Cardiac septum (tissue), 1 donor: ENCODE measurements at regions not wholly inside any gene's neighbourhood (a gene's known extent, or its start where the extent isn't known, plus 50 kb on each side); places are given as distances from the start of the nearest gene placed in this dataset.

Experiments
- DNase-seq: peaks from one replicate; pipeline ENCODE4 v3.0.0-alpha.2; 2020; ENCODE audit warnings: low spot score
- intact Hi-C: fragments of 100-400 bp; cut with DNase I; formaldehyde crosslinking; loops from one replicate; pipeline ENCODE4 v1.14.0; 2022
- donor health status: DM: no; HTN: no; CAD: no.

DNA sequence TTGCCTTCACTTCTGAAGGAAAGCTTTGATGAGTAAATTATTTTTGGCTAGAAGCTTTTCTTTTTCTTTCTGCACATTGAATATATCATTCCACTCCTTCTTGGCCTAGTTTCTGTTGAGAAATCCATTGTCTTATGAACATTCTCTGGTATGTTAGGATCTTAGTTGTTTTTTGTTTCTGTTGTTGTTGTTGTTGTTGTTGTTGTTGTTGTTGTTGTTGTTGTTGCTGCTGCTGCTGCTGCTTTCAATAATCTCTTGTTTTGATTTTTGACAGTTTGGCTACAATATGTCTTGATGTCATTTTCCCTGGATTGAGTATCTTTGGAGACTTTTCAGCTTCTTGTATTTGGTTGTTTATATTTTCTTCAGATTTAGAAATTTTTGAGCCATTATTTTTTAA is 836.5 kb upstream of the MAN1A1 start:
- DNase-seq: no peak
- intact Hi-C loops: no loop called here

DNA sequence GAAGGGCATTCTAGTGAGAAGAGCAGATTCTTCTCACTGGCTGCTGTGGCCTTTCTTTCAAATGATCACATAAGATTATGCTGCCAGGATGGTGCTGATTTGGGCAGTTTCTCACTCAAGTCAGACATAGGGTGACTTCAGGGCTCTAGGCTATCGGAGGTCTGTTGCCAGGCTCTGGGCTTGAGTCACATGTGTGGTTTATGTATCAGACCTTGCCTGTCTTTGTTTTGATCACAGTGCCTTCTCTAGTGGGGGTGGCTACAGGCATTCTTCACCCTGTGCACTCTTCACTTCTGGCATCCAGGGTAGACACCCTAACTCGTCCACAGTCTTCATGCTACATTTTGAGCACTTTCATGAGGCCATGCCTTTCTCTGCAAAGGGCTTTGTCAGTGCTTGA is 823.7 kb upstream of the MAN1A1 start:
- no peak for DNase-seq
- intact Hi-C loops: no loop called here

DNA sequence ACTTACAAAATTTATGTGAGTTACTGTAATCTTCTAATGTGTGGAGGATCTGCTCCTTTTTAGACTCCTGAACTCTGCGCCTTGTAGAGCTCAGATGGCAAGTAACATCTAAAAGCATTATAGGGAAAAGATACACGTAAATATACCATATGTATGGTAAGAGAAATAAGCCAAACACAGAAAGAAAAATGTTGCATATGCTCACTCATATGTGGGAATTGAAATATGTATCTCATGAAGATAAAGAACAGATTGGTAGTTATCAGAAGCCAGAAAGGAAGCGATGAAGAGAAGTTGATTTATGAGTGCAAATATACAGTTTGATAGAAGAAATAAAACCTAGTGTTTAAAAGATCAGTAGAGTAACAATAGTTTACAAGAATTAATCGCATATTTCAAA is 815.0 kb upstream of the MAN1A1 start:
- DNase-seq: no peak
- intact Hi-C loops: no loop called here

DNA sequence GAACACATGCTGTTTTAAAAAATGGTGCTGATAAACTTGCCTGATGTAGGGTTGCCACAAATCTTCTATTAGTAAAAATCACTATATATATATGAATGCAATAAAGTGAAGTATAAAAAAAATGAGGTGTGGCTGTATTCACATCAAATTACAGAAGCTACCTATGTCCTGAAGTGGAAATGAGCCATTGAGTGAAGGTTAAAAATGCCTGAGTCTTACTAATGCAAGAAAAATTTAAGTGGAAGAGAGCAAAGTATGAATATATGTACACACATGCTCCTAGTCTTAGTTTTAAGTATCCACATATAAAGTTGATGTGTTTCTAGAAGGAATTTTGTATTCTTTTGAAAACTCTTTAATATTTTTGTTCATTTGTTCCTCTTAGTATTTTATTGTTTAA is 808.3 kb upstream of the MAN1A1 start:
- no peak for DNase-seq
- intact Hi-C loops: no loop called here

DNA sequence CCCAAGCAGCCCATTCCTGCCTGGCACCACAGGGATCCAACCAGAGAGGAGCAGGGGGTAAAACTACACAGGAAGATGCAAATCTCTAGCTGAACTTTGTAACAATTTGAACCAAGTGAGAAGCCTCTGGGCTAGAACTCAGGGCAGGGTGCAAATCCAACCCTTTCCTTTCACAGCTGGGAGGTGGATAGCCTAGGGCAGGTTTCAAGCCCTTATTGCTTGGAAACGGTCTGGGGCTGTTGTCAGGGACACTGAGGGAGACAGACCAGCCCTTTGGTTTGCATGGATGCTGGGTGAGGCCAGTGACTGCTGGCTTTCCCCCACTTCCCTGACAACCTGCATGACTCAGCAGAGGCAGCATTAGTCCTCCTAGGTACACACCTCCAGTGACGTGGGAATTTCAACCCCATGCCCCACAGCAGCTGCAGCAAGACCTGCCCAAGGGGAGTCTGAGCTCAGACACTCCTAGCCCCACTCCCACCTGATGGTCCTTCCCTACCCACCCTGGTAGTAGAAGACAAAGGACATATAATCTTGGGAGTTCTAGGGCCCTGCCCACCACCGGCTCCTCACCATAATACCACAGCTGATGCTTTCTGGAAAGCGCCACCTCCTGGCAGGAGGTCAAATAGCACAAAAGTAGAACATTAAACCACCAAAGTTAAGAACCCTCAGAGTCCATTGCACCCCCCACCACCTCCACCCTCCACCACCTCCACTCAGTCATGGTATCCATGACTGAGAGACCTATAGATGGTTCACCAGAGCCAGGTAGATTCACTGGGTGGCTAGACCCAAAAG is 797.7 kb upstream of the MAN1A1 start:
- DNase-seq: no peak
- intact Hi-C loops: no loop called here

DNA sequence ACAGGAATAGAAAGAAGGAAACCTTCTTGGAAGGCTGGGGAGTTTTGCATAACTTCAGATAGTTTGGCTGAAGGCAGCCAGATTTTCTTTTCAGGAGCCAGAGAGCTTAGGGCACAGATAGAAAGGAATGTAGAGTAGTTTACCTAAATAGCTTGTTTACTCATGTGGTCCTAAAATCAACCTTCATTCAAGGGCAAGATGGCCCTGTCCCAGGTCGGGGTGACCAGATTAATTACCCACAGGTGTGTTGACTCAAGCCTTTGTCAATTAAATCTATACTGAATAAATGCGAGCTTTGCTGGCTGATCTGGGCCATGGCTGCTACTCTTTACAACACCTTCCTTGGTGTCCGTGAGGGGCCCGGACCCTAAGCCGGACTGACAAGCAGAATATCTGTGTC is 792.0 kb upstream of the MAN1A1 start:
- intact Hi-C loops: no loop called here

DNA sequence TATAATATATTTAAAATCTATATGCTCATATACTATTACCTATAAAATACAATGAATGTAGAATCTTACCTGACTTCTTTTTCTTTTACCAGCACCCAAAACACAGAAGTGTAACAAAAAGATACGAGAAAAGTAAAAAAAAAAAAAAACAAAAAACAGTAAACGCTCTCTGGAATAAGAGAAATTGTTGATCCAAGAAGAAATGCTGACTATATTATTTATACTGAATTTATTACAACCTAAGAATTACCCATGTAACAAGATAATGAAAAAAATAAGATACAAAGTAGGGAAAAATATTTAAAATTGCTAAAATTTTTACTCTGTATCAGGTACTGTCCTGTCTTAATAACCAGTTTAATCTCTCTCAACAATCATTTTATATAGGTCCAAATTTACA is 787.9 kb upstream of the MAN1A1 start:
- intact Hi-C loops: no loop called here
- DNase-seq: no peak

More for the DNA sequence above, 792.0 kb upstream of the MAN1A1 start:
- no peak for DNase-seq

DNA sequence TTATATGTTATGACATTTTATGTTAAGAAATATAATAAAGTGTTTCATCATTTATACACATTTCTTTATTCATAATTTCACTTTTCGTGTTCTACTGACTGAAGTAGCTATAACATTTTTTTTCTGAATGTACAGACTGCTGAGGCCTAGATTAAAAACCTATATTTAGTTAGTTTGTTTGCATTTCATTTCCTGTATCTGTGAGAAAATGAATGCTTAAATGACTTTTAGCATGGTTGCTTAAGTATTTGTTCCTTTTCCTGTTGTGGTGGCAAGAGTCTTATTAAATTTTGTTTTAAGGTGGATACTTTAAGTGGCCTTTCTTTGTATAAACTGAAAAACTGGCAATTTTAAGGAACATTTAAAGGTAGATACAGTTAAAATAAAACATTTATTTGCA is 779.7 kb upstream of the MAN1A1 start:
- intact Hi-C loops: loop anchor here (5.0 kb wide), 1 partner anchor 817 kb away; no protein-coding TSS in a partner anchor
- DNase-seq: no peak

DNA sequence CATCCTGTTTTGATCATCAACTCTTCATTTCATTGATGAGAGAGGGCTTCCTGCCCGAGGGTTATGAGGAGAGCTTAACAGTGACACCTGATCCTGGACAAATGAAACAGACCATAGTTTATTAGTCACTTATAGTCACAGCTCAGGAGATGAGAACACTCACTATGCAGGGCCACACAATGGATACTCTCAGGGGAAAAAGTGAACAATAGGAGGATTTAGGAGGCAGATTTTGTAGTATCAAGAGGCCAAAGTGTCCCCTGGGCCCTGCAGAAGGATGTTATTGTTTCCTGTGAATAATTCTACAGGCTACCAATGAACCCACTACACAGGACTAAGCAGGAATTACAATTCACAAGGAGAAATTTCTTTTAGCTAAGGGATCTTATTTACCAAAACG is 772.8 kb upstream of the MAN1A1 start:
- no peak for DNase-seq
- intact Hi-C loops: no loop called here

DNA sequence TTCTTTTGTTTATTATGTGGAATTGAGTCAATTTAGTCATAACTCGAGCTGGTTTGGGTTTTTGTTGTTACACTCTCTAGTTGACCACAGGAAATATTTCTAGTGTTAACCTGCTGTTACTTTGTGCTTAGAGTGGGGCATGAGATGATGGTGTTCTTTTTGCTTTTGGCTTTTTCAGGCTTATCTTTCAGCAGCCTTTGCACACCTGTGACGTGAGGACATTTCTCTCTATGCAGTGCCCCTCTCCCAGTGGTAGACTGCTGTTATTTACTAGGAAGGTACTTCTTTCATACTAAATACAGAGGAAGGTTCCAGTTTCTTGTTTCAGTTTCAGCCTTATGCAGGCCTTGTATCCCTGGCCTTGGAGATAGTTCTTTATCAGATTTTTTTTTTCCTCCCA is 766.8 kb upstream of the MAN1A1 start:
- intact Hi-C loops: no loop called here
- no peak for DNase-seq

DNA sequence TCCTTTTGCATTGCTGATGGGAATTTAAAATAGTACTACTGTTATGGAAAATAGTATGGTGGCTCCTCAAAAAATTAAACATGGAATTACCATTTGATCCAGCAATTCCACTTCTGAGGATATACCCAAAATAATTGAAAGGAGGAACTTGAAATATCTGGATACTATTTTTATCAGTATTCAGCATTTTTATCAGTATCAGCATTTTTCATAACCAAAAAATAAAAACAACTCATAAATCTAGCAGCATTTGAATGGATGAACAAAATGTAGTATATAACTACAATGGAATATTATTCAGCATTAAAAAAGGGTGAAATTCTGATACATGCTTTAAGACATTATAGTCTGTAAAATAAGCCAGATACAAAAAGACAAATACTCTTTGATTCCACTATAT is 763.4 kb upstream of the MAN1A1 start:
- intact Hi-C loops: no loop called here
- DNase-seq: no peak

DNA sequence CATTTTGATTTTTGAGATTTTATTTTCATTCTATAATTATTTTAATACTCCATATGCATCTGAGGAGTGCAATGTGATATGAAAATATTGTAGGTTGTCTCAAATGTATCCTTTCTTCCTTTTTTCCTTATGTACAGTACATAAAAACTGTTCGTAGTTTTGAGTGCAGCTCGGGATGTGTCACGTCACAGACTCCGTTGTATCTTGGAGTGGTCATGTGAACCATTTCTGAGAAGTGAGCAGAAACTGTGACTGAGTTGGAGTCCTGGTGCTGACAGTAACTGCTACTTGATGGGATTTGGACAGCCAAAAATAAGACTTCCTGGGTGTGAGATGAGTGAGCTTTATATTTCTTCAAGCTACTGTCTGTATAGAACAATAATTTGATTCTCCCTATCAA is 761.4 kb upstream of the MAN1A1 start:
- intact Hi-C loops: no loop called here
- DNase-seq: no peak

DNA sequence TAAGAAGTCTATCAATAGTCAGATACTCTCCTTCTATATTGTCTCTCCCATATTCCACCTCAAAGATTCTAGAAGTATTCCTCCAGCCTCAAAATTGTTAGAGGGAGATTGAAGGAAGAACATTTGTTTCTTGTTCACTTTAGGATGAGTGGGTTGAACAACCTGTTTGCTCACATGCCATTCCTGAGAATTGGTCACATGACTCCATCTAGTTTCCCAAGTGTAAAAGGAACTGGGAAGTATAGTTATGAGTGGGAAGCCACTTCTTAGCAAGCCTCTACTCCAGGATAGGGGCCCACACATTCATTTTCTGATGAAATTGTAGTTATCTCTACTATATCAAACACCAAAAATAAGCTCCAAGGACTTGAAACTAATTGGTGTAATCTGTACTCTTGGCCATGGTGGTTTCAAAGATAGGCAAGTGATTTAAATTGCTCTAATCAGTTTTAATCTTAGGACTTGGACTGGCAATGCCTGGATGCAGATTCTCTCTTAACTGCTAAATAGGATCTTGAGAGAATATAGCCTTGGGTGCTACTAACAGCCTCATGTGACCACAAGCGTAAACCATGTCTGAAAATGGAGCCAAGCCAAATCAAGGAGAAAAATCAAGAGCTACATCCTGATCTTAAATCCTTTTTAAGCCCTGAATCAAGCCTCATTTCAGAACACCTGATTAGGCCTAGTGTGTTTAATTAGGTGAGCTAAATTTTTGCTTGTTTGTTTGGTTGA is 758.7 kb upstream of the MAN1A1 start:
- DNase-seq: no peak
- intact Hi-C loops: no loop called here

DNA sequence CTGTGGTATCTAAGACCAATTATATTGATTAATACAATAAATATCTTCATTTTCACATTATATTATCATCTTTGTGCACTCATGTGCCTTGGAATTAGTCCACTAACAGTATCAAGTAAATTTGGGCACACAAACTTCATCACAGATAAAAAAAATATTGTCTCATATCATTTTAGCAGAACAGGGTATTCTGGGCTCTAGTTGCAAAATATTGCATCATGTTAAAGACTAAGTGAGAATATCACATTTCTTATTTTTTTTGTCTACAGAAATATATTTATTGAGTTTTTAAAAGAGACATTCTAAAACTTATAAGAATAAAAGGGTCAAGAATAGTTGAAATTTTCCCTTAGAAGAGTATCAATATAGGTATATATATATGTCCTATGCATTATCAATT is 754.1 kb upstream of the MAN1A1 start:
- DNase-seq: no peak
- intact Hi-C loops: no loop called here

DNA sequence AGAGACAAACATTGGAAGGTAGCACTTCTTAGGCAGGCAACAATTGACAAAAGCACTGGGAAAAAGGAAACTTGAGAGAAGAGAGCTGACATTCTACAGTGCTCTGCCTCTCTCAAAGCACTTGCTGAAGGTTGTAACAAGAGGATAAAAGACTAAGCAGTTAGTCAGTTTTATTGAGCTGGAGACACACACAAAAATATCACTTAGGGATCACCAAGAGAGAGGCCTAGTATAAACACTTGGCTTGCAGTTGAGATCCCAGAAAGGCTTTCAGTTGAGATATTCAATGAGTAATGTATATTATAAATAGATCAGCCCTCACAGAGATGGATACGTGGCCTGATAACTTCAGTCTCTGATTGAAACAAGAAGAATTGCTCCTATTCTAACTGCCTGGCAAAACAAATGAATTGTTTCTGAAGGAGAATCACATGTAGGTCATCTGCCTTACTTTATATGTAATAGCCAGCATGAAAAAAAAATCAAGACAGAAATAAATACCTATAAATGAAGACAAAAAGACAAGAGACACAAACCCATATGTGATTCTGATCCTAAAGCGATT is 747.2 kb upstream of the MAN1A1 start:
- DNase-seq: no peak
- intact Hi-C loops: no loop called here

DNA sequence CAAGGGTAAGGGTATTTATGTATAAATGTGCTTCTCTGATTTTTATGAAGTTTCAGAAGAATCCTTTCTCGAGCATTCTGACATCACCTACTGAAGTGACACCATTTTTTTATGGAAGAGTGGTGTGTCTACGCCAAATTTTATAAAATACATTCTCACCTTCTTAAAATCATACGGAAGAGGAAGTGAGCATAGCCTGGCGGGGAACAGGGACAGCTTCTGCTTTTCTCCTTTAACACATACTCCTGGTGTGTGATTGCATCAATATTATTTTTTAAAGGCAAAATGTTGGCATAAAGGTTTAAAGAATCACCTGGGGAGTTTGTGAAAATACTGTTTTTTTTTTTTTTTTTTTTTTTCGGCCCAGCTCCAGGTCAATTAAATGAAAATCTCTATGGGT is 733.6 kb upstream of the MAN1A1 start:
- intact Hi-C loops: no loop called here
- DNase-seq: no peak

DNA sequence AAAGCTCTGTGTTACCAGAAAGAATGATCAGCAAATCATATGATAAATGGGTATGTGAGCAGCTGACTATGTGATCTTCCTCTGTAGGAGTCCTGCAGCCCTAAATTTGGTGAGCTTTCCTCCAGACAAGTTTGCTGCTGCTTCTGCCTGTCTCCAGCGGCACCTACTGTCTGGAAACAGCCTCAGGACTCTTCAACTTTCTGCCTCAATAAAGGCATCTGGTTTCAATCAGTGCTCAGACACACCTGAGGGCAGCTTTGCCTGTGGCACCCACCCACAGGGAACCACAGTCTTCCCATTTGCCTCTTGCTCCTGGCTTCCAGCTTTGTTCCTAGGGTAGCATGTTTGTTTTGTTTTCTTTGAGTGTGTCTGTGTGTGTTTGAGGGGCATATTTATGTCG is 727.9 kb upstream of the MAN1A1 start:
- DNase-seq: no peak
- intact Hi-C loops: no loop called here

DNA sequence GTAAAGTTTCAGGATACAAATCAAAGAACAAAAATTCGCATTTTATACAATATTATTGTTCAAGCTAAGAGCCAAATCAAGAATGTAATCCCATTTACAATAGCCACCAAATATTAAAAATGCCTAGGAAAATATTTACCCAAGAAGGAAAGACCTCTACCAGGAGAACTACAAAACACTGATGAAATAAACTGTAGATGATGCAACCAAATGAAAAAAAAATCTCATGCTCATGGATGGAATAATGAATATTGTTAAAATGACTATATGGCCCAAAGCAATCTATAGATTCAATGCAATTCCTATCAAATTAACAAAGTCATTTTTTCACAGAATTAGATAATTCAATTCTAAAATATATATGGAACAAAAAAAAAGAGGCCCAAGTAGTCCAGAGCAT is 708.8 kb upstream of the MAN1A1 start:
- DNase-seq: no peak
- intact Hi-C loops: no loop called here

DNA sequence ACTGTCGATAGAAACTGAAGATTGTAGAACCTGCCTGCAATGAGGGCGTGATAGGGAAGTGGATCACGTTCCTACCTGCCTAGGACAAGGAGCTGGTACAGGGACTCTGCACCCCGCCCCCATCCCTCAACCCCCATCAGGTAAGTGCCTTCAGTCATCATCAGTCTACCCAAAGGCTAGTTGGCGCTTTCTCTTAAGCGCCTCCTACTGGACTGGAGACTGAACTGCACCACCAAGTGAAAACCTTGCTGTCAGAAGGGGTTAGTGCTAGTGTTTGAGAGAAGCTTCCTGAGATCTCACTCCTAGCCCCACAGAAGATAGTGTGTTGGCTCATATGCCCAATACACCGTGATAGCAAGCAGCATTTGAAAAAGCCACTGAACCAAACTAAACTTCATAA is 706.5 kb upstream of the MAN1A1 start:
- intact Hi-C loops: no loop called here
- DNase-seq: no peak

DNA sequence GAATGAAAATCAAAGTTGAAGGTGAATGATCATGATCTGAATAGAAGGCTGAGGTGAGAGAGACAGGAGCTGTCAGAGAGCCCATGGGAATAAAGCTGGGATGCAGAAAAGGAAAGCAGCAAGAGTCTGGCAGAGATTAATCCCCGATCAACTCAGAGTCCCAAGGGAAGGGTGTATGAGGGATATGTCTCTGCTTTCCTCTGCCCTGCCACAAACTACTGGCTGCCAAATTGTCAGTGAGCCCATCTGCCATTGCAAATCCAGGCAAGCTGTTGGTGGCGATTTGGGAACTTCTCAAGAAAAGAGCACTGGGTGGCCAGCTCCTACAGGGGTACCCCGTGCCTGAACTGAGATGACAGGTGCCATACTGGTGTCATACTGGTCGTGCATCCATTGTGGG is 705.5 kb upstream of the MAN1A1 start:
- DNase-seq: no peak
- intact Hi-C loops: no loop called here

DNA sequence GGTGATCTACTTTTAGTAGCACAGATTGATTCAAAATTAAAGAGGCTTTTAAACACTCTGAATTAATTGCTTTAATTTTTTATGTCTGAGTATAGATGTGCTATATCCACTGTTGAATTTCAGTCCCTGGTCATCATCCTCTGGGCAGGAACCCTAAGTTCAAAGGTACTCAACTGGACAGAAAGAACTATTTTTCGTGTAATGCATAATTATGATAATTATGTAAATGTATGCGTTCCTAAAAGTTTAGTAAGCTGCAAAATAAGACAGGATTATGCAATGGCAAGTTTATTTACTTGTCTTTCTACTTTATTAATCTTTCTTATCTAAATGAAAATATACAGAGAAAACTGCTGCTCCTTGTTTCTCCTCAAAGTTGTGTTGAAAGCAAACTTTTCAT is 690.1 kb upstream of the MAN1A1 start:
- no peak for DNase-seq
- intact Hi-C loops: no loop called here
